T-helper 17 cell (primary cell): ENCODE measurements at regions not wholly inside any gene's neighbourhood (a gene's known extent, or its start where the extent isn't known, plus 50 kb on each side); places are given as distances from the start of the nearest gene placed in this dataset.

Source experiments
- ATAC-seq: fragments of 150-1000 bp; cut with Tn5 transposase; 2 replicates; pipeline ENCODE4 v1.10.0; 2021; ENCODE audit warnings: mild to moderate bottlenecking, moderate library complexity
- DNase-seq, 3 donors: peaks; one replicate each; pipeline versions ENCODE4 v3.0.0 to v3.0.0-alpha.2; 2020 to 2021
- H3K9me3 ChIP-seq: one replicate; pipeline ENCODE4 v1.7.0; 2013; ENCODE audit warnings: low read length, mild to moderate bottlenecking; ENCODE audit not compliant: control insufficient read depth, poor library complexity, severe bottlenecking
- H3K27ac Mint-ChIP-seq: one replicate; pipeline ENCODE4 v1.8.0; 2022; ENCODE audit warnings: mild to moderate bottlenecking, moderate library complexity, mixed read lengths
- H3K27me3 Mint-ChIP-seq: one replicate; pipeline ENCODE4 v1.8.0; 2022; ENCODE audit warnings: mixed read lengths
- H3K36me3 Mint-ChIP-seq: one replicate; pipeline ENCODE4 v1.8.0; 2022; ENCODE audit warnings: low read depth, mixed read lengths
- H3K4me1 Mint-ChIP-seq: one replicate; pipeline ENCODE4 v1.8.0; 2022; ENCODE audit warnings: mild to moderate bottlenecking, mixed read lengths
- H3K4me3 Mint-ChIP-seq: one replicate; pipeline ENCODE4 v1.8.0; 2022; ENCODE audit warnings: mild to moderate bottlenecking, moderate library complexity, mixed read lengths

DNA sequence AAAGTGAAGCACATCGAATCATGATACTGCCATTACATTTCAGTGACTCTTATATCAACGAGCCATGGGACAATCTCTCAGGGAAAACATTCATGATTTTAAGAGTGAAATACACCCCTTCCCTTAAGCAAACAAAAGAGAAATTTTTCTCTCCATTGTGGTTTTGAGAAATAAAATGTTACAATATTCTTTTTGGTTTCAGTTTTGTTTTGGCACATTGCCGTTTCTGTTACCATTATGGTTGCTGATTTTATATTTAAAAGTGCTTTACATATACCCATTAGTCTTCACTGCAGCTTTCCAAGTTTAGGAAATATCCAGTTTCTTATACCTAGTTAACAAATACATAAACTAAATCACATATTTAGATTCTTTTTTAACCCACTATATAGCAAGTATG, 126.8 kb upstream of the SEM1 start:
- Mint-ChIP-seq H3K27me3 (peaks cover 23% of the 10 kb centered on the region), H3K4me1 (peaks cover 29% of the 10 kb centered on the region), H3K4me3 (peak overlapping the region; percentile 63), H3K27ac (no peak overlapping the region), H3K36me3 (no peaks in the 10 kb centered on the region)
- ATAC-seq, result no peak
- no peaks in the 10 kb centered on the region for H3K9me3 ChIP-seq
- no peak for DNase-seq

DNA sequence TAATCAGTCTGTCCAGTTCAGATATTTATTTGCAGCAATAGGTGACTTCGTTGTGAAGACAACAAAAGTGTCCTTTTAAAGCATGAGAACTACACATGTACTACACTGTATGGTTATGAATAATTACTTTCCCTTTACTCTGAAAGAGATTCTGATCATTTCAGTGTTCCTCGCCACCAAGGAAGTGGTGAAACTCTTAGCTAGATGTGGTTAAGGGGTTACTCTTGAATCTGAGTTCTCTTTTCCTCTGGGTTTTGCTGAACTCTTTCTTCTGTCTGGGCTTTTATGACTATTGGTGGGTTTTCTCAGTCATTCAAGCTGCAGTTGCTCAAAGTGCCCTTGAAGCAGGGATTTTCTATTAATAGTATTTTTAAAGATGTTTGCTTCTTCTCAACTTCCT, 127.9 kb upstream of the SEM1 start:
- DNase-seq, result no peak
- peak; percentile 93 for ATAC-seq
- Mint-ChIP-seq H3K4me1 (peaks cover 29% of the 10 kb centered on the region), H3K36me3 (no peaks in the 10 kb centered on the region), H3K27me3 (peaks cover 34% of the 10 kb centered on the region), H3K27ac (no peak overlapping the region), H3K4me3 (peak overlapping the region; percentile 84)
- H3K9me3 ChIP-seq, result no peaks in the 10 kb centered on the region

DNA sequence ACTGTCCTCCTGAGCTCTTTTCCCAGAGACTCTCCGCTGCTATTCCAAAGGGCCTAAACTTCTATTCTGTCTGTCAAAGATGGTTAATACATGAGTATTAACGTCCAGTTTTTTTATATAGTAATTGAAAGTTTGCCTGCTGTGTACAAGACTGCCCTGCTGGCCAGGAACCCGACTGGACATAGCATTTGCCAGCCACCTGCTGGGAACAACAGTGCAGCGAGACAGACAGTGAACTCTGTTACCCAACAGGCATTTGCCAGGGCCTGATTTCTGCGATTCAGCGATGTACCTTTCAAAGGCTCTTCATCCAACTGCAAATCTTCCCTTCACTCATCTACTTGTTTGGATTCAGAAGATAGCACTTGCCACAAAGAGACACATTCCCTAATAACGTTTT, 128.8 kb upstream of the SEM1 start:
- H3K27me3 Mint-ChIP-seq, result peaks cover 41% of the 10 kb centered on the region
- no peaks in the 10 kb centered on the region for H3K36me3 Mint-ChIP-seq
- no peaks in the 10 kb centered on the region for H3K9me3 ChIP-seq
- ATAC-seq, result no peak
- DNase-seq, result no peak
- no peak overlapping the region for H3K4me3 Mint-ChIP-seq
- H3K4me1 Mint-ChIP-seq, result peaks cover 29% of the 10 kb centered on the region
- H3K27ac Mint-ChIP-seq, result no peak overlapping the region

DNA sequence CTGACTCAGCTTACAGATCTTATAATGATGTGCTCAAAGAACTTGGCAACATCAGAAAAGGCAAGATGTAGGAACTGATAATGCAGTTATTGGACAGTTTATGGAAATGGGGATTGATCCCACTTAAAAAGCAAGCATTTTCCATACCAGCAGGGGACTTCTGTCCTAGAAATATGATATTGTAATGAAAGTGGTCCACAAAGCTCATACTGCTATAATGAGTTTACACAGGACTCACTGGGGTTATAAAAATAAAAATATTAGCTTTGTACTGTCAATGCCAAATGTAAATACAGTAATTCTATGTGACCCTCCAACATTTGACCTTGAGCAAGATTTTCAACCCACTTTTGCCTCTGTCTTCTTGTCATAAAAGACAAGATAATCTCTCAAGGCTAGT, 145.5 kb upstream of the SEM1 start:
- no peaks in the 10 kb centered on the region for H3K36me3 Mint-ChIP-seq
- ATAC-seq, result no peak
- H3K4me1 Mint-ChIP-seq, result no peaks in the 10 kb centered on the region
- no peak for DNase-seq
- H3K4me3 Mint-ChIP-seq, result no peak overlapping the region
- no peak overlapping the region for H3K27ac Mint-ChIP-seq
- no peaks in the 10 kb centered on the region for H3K9me3 ChIP-seq
- peaks cover 12% of the 10 kb centered on the region for H3K27me3 Mint-ChIP-seq

DNA sequence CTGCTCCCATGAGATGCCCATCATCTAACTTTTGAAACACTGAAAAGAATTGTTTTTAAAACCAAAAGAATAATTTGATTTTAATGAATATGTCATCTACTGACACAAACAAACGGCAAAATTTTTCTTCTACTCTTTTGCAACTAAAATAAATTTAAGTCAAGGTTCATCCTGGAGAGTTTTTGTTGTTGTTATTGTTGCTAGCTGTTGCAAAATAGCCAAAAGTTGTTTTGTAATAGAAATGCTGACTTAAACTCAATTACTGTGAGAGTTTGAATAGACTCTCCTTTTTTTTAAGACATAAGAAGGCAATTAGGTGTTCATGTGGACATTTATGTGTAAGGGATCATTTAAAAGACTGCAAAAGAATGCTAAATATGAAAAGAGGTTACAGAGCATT, 146.0 kb upstream of the SEM1 start:
- H3K27me3 Mint-ChIP-seq, result peaks cover 12% of the 10 kb centered on the region
- H3K9me3 ChIP-seq, result no peaks in the 10 kb centered on the region
- DNase-seq, result no peak
- no peak for ATAC-seq
- no peak overlapping the region for H3K27ac Mint-ChIP-seq
- H3K36me3 Mint-ChIP-seq, result no peaks in the 10 kb centered on the region
- no peak overlapping the region for H3K4me3 Mint-ChIP-seq
- no peaks in the 10 kb centered on the region for H3K4me1 Mint-ChIP-seq

DNA sequence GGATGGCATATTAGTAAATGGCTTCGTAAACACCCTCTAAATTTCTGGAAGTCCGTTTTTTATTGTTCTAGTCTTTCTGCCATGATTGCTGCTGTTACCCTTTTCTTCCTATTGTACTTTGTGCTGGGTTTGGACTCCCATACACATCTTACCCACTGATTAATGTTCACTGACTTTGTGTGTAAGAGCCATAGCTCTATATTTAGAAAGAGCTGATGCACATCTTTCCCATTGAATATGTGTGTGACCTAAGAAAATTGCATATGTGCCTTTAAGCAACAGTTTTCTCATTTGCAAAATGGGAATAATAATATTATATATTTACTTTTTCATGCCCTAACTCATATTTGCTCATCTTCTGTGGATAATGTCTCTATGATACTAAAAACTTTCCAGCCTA, 135.8 kb upstream of the DLX6 start:
- H3K9me3 ChIP-seq, result no peaks in the 10 kb centered on the region
- H3K4me3 Mint-ChIP-seq, result no peak overlapping the region
- H3K4me1 Mint-ChIP-seq, result no peaks in the 10 kb centered on the region
- H3K27me3 Mint-ChIP-seq, result no peaks in the 10 kb centered on the region
- no peak for DNase-seq
- no peak for ATAC-seq
- no peaks in the 10 kb centered on the region for H3K36me3 Mint-ChIP-seq
- no peak overlapping the region for H3K27ac Mint-ChIP-seq

DNA sequence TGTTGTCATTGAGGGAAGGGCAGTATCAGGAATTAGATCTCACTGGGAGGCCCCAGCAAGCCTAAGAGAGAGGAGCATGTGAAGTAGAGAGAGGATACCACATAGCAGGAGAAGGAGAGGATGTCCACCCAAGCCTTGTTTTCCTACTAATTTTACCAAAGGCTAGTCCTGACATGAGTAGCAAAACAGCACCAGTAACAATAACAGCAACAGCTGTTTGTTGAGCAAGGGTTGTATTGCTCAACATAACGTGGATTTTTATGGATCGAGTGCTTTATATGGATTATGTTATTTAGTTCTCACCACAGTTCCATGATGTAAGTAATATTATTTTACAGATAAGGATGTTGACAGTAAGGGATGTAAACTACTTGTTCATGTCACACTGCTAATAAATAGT, 135.2 kb upstream of the DLX6 start:
- DNase-seq, result no peak
- no peak for ATAC-seq
- Mint-ChIP-seq H3K4me3 (no peak overlapping the region), H3K27ac (no peak overlapping the region), H3K36me3 (no peaks in the 10 kb centered on the region), H3K4me1 (no peaks in the 10 kb centered on the region), H3K27me3 (peaks cover 5% of the 10 kb centered on the region)
- no peaks in the 10 kb centered on the region for H3K9me3 ChIP-seq

DNA sequence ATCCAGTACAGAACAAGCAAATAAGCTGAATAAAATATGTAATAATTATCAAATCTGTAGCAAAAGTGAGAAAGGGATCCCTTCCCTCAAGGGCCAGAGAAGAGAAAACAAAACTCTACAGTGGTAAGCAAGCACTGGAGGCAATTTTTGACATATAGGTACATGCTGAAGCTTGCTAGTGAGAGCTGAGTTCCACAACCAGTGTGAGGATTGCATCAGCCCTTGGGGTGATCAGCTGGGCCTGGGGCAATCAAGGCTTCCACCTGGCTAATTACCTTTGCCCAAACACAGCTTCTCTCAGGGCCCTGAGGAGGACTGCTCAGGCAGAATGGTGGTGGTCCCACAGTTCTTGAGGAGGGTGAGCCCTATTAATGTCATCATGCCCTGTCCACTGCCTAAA, 134.4 kb upstream of the DLX6 start:
- ATAC-seq (no peak), DNase-seq (no peak)
- Mint-ChIP-seq H3K27me3 (peaks cover 9% of the 10 kb centered on the region), H3K4me3 (no peak overlapping the region), H3K36me3 (no peaks in the 10 kb centered on the region), H3K4me1 (no peaks in the 10 kb centered on the region), H3K27ac (no peak overlapping the region)
- no peaks in the 10 kb centered on the region for H3K9me3 ChIP-seq

DNA sequence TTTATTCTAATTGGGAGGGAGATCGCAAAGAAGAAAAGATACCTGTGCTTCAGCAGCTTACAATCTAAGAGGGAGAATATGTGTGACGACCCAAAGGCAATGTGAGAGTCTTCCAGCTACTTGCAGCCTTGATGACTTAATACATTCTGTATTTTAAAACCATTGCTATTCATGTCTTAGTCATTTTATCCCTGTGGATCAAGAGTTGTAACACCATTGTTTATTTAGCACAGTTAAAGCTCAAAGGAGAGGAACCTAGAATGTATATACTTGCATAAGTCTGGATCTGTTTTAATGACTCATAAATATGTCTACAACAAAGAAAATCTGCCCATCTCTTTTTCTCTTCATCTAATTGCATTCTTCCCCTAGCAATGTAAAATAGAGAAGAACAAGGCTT, 117.9 kb upstream of the DLX6 start:
- ATAC-seq (no peak), DNase-seq (no peak)
- Mint-ChIP-seq H3K27ac (no peak overlapping the region), H3K27me3 (peaks cover 18% of the 10 kb centered on the region), H3K4me1 (no peaks in the 10 kb centered on the region), H3K36me3 (no peaks in the 10 kb centered on the region), H3K4me3 (no peak overlapping the region)
- no peaks in the 10 kb centered on the region for H3K9me3 ChIP-seq

DNA sequence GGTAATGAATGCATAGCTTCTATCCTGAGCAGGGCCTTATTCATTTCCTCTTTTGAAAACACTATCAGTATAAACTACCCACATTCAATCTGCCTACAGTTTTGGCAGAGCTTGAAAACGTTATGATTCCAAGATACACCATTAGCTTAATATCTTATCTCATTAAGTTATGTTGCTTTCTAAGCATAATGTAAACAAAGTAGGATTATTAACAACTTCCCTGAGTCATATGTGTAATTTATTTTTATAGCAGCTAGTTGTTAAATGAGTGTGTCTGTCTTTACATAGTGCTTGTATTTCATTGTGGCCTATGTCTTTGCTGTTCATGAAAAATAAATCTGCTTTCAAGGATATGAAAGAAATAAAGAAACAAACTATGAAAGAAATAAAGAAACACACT, 106.2 kb upstream of the DLX6 start:
- DNase-seq (no peak), ATAC-seq (no peak)
- Mint-ChIP-seq H3K27me3 (peaks cover 15% of the 10 kb centered on the region), H3K4me3 (no peak overlapping the region), H3K27ac (no peak overlapping the region), H3K36me3 (no peaks in the 10 kb centered on the region), H3K4me1 (no peaks in the 10 kb centered on the region)
- H3K9me3 ChIP-seq, result no peaks in the 10 kb centered on the region

DNA sequence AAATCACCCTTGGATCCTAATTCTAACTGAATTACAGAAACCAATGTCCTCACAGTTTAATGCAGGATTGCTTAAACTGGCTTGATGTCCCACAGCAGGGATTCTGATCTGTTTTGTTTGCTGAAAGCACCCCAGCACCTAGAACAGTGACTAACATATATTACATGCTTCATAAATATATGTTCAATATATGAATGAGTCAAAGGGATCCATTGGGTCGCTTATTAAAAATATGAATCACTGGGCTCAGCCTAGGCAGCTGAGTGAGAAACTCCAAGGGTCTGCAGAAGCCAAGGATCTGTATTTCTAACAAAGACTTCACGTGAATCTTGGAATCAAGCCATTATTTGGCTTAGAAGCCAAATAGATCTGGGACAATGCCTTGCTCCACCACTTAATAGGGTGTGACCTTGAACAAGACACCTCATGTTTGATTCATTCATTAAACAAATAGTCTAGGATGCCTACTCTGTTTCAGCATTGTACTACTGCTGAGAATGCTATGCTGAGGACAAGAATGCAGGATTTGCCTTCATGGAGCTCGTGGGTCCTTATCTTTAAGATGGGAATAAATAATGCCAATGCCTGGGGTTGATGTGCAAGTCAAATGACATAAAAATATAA, 103.4 kb upstream of the DLX6 start:
- no peaks in the 10 kb centered on the region for H3K4me1 Mint-ChIP-seq
- ATAC-seq (no peak), DNase-seq (no peak)
- H3K36me3 Mint-ChIP-seq, result no peaks in the 10 kb centered on the region
- H3K4me3 Mint-ChIP-seq, result no peak overlapping the region
- no peak overlapping the region for H3K27ac Mint-ChIP-seq
- H3K27me3 Mint-ChIP-seq, result peaks cover 16% of the 10 kb centered on the region
- H3K9me3 ChIP-seq, result no peaks in the 10 kb centered on the region

DNA sequence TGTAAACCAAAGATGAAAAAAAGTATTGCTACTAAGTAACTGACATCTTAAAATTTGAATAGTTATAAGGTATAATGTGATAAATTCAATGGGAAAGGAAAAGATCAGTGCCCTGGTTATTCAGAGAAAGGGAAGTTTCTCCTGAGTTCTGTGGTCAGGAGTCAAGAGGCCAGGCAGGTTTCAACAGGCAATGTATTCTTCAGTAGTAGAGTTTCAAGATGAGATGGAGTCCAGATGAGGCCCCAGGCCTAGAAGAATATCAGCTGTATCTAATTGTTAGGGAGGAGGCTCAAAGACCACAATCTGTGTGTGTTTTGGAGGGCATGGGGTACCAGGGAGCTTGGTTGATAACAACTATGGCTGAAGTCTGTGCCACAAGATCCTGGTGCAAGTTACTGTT, 101.4 kb upstream of the DLX6 start:
- no peak overlapping the region for H3K4me3 Mint-ChIP-seq
- ATAC-seq (no peak), DNase-seq (no peak)
- H3K4me1 Mint-ChIP-seq, result no peaks in the 10 kb centered on the region
- H3K27ac Mint-ChIP-seq, result no peak overlapping the region
- H3K36me3 Mint-ChIP-seq, result no peaks in the 10 kb centered on the region
- H3K27me3 Mint-ChIP-seq, result peaks cover 21% of the 10 kb centered on the region
- no peaks in the 10 kb centered on the region for H3K9me3 ChIP-seq

DNA sequence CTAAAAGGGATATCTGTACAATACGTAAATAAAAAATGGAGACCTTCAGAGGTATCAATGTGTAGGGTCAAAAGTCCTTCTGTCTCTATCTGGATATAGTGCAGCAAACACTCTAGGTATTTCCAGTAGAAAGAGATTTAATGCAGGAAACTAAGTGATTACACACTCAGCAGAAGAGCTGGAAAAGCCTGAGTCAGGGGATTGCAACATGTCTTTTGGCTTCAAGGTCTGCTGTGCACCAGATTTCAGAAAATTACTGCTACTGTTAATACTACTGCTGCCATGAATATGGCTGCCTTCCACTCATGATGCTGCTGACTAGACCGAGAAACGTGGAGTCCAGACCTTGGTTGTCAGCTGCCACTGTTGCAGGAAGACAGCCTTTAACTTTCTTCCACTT, 94.9 kb upstream of the DLX6 start:
- Mint-ChIP-seq H3K4me3 (no peak overlapping the region), H3K36me3 (no peaks in the 10 kb centered on the region), H3K27me3 (peaks cover 13% of the 10 kb centered on the region), H3K27ac (no peak overlapping the region), H3K4me1 (no peaks in the 10 kb centered on the region)
- ATAC-seq (no peak), DNase-seq (no peak)
- no peaks in the 10 kb centered on the region for H3K9me3 ChIP-seq

DNA sequence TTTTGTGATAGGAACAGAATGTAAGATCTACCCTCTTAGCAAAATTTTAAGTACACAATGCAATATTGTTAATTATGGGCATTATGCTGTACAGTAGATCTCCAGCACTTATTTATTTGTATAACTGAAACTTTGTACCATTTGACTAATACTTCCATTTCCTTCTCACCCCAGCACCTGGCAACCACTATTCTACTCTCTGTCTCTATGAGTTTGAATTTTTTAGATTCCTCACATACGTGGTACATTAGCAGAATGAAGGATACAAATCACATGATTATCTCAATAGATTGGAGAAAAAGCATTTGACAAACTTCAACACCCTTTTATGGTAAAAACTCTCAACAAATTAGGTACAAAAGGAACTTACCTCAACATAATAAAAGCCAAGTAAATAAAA, 90.3 kb upstream of the DLX6 start:
- Mint-ChIP-seq H3K4me1 (no peaks in the 10 kb centered on the region), H3K27ac (no peak overlapping the region), H3K36me3 (no peaks in the 10 kb centered on the region), H3K27me3 (peaks cover under 1% of the 10 kb centered on the region), H3K4me3 (no peak overlapping the region)
- no peak for ATAC-seq
- no peak for DNase-seq
- no peaks in the 10 kb centered on the region for H3K9me3 ChIP-seq
